ENCODE measurements at regions not wholly inside any gene's neighbourhood (a gene's known extent, or its start where the extent isn't known, plus 50 kb on each side); places are given as distances from the start of the nearest gene placed in this dataset.

DNA sequence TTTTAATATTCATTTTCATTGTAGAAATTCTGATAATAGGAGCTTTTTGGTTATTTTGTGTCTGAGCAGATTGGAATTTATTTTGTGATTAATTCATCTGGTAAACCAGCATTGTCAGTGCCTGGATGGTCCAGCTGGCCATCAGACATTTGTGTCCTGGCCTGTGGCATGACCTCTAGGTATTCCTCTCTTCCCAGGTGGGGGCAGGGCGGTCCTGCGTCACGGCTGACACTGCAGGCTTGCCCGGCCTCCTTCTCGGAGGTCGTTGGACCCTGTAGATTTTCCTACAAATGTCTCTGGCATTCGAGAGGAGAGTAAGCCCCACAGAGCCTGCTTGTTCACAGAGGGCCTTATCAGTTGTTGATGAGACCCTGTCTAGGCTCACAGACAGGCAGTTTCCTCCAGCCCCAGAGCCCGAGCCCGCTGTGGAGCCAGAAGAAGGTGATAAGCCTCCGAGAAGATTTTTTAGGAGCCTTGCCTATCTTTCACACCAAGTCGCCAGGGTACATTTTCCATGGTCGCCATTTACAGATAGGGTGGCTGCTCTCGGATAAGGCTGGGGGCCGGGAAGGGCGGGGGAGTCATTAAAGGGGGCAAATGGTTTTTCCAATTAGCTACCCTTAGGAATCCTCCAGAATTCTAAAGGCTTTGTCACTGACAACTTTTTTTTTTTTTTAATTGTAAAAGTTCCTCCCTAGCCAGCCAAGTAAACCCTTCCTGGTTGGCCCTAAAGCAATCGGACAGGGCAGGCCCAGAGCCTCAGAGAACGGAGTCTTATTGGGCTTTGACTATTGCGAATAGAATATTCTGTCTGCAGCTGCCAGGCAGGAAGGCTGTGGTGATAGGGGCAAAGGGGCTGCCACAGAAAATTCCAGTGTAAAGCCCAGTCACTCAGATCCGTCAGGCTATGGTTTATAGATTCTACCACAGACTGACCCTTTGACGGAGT is 78.1 kb upstream of the TBX20 start:
- H3K9ac ChIP-seq (ENCODE audit: insufficient read length, low read depth), result no peak overlapping the region
- no peaks in the 10 kb centered on the region for H3K36me3 ChIP-seq (ENCODE audit: insufficient read depth, insufficient read length, low read length)
- DNase-seq (ENCODE audit: low read depth, low spot score), result no peak
- H3K27me3 ChIP-seq (ENCODE audit: insufficient read depth, insufficient read length), result no peaks in the 10 kb centered on the region
- H3K9me3 ChIP-seq (ENCODE audit: insufficient read depth, low read length), result no peaks in the 10 kb centered on the region
- no peak overlapping the region for H3K4me3 ChIP-seq (ENCODE audit: insufficient read length, low read depth)
- TF ChIP-seq SUZ12 (IDR thresholded peaks at IDR 0.05; ENCODE audit: extremely low read depth, insufficient read depth, insufficient read length) (no peak), YY1 (IDR thresholded peaks at IDR 0.05; ENCODE audit: insufficient read depth, insufficient read length) (no peak), ZNF274 (IDR thresholded peaks at IDR 0.05; ENCODE audit: low read depth, low read length) (no peak)
- H3K4me1 ChIP-seq (ENCODE audit: insufficient read depth, insufficient read length), result peaks cover 3% of the 10 kb centered on the region

DNA sequence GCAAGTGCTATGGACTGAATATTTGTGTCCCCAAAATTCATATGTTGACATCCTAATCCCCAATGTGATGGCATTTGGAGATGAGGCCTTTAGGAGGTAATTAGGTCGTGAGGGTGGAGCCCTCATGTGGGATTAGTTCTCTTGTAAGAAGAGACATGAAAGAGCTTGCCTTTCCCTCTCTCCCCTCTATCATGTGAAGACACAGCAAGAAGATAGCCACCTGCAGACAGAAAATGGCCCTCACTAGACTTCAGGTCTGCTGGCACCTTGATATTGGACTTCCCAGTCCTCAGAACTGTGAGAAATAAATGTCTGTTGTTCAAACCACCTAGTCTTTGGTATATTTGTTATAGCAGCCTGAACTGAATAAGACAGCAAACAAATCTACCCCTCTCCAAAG is 75.1 kb upstream of the TBX20 start:
- H3K4me3 ChIP-seq (ENCODE audit: insufficient read length, low read depth), result no peak overlapping the region
- DNase-seq (ENCODE audit: low read depth, low spot score), result no peak

GRCh38 chr7:35319606-35320005 is 65.7 kb upstream of the TBX20 start:
- Histone ChIP-seq H3K36me3 (ENCODE audit: insufficient read depth, insufficient read length, low read length) (no peaks in the 10 kb centered on the region), H3K4me1 (ENCODE audit: insufficient read depth, insufficient read length) (no peaks in the 10 kb centered on the region), H3K9me3 (ENCODE audit: insufficient read depth, low read length) (peaks cover 9% of the 10 kb centered on the region; the same call in 1 of the 2 replicates), H3K9ac (ENCODE audit: insufficient read length, low read depth) (no peak overlapping the region), H3K27me3 (ENCODE audit: insufficient read depth, insufficient read length) (no peaks in the 10 kb centered on the region), H3K4me3 (ENCODE audit: insufficient read length, low read depth) (no peak overlapping the region)
- TF ChIP-seq SUZ12 (IDR thresholded peaks at IDR 0.05; ENCODE audit: extremely low read depth, insufficient read depth, insufficient read length) (no peak), YY1 (IDR thresholded peaks at IDR 0.05; ENCODE audit: insufficient read depth, insufficient read length) (no peak), ZNF274 (IDR thresholded peaks at IDR 0.05; ENCODE audit: low read depth, low read length) (no peak)
- no peak for DNase-seq (ENCODE audit: low read depth, low spot score)

More for the DNA sequence above, 75.1 kb upstream of the TBX20 start:
- no peak for TF ChIP-seq ZNF274 (IDR thresholded peaks at IDR 0.05; ENCODE audit: low read depth, low read length)
- TF ChIP-seq YY1 (IDR thresholded peaks at IDR 0.05; ENCODE audit: insufficient read depth, insufficient read length), result no peak
- TF ChIP-seq SUZ12 (IDR thresholded peaks at IDR 0.05; ENCODE audit: extremely low read depth, insufficient read depth, insufficient read length), result no peak
- Histone ChIP-seq H3K36me3 (ENCODE audit: insufficient read depth, insufficient read length, low read length) (no peaks in the 10 kb centered on the region), H3K9me3 (ENCODE audit: insufficient read depth, low read length) (peaks cover 15% of the 10 kb centered on the region), H3K9ac (ENCODE audit: insufficient read length, low read depth) (no peak overlapping the region), H3K27me3 (ENCODE audit: insufficient read depth, insufficient read length) (no peaks in the 10 kb centered on the region), H3K4me1 (ENCODE audit: insufficient read depth, insufficient read length) (peaks cover 3% of the 10 kb centered on the region)

DNA sequence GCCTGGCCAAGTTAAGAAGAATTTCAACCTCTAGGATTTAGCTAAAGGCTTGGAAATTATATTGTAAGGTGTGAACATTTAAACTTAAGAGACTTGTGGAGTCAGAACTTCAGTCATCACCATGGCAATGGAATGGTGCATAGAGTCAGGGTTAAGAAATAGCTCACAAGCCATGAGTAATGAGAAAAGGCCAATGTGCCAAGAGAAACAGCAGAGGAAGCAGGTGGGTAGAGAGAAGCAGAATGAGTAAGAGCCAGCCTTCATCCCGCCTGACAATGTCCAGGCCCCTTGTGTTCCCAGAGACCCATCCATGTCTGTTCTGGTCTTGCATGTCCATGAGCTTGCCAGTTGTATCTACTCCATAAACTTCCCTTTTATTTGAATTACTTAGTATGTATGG is 62.6 kb upstream of the TBX20 start:
- TF ChIP-seq ZNF274 (IDR thresholded peaks at IDR 0.05; ENCODE audit: low read depth, low read length) (no peak), YY1 (IDR thresholded peaks at IDR 0.05; ENCODE audit: insufficient read depth, insufficient read length) (no peak), SUZ12 (IDR thresholded peaks at IDR 0.05; ENCODE audit: extremely low read depth, insufficient read depth, insufficient read length) (no peak)
- Histone ChIP-seq H3K36me3 (ENCODE audit: insufficient read depth, insufficient read length, low read length) (no peaks in the 10 kb centered on the region), H3K27me3 (ENCODE audit: insufficient read depth, insufficient read length) (no peaks in the 10 kb centered on the region), H3K4me1 (ENCODE audit: insufficient read depth, insufficient read length) (no peaks in the 10 kb centered on the region), H3K9ac (ENCODE audit: insufficient read length, low read depth) (no peak overlapping the region), H3K9me3 (ENCODE audit: insufficient read depth, low read length) (no peaks in the 10 kb centered on the region), H3K4me3 (ENCODE audit: insufficient read length, low read depth) (no peak overlapping the region)
- DNase-seq (ENCODE audit: low read depth, low spot score), result no peak

- Histone ChIP-seq H3K4me1 (ENCODE audit: insufficient read depth, insufficient read length) (no peaks in the 10 kb centered on the region), H3K36me3 (ENCODE audit: insufficient read depth, insufficient read length, low read length) (no peaks in the 10 kb centered on the region), H3K9me3 (ENCODE audit: insufficient read depth, low read length) (no peaks in the 10 kb centered on the region), H3K4me3 (ENCODE audit: insufficient read length, low read depth) (no peak overlapping the region), H3K9ac (ENCODE audit: insufficient read length, low read depth) (no peak overlapping the region), H3K27me3 (ENCODE audit: insufficient read depth, insufficient read length) (no peaks in the 10 kb centered on the region)
- no peak for DNase-seq (ENCODE audit: low read depth, low spot score)
- TF ChIP-seq ZNF274 (IDR thresholded peaks at IDR 0.05; ENCODE audit: low read depth, low read length) (no peak), YY1 (IDR thresholded peaks at IDR 0.05; ENCODE audit: insufficient read depth, insufficient read length) (no peak), SUZ12 (IDR thresholded peaks at IDR 0.05; ENCODE audit: extremely low read depth, insufficient read depth, insufficient read length) (no peak)
These were observed 61.6 kb upstream of the TBX20 start for GRCh38 chr7:35315517-35315916.

GRCh38 chr7:35314354-35314753 is 60.5 kb upstream of the TBX20 start:
- Histone ChIP-seq H3K4me1 (ENCODE audit: insufficient read depth, insufficient read length) (no peaks in the 10 kb centered on the region), H3K9me3 (ENCODE audit: insufficient read depth, low read length) (no peaks in the 10 kb centered on the region), H3K4me3 (ENCODE audit: insufficient read length, low read depth) (no peak overlapping the region), H3K27me3 (ENCODE audit: insufficient read depth, insufficient read length) (no peaks in the 10 kb centered on the region), H3K36me3 (ENCODE audit: insufficient read depth, insufficient read length, low read length) (no peaks in the 10 kb centered on the region), H3K9ac (ENCODE audit: insufficient read length, low read depth) (no peak overlapping the region)
- DNase-seq (ENCODE audit: low read depth, low spot score), result no peak
- no peak for TF ChIP-seq YY1 (IDR thresholded peaks at IDR 0.05; ENCODE audit: insufficient read depth, insufficient read length)
- no peak for TF ChIP-seq SUZ12 (IDR thresholded peaks at IDR 0.05; ENCODE audit: extremely low read depth, insufficient read depth, insufficient read length)
- TF ChIP-seq ZNF274 (IDR thresholded peaks at IDR 0.05; ENCODE audit: low read depth, low read length), result no peak

GRCh38 chr7:35313575-35313974 is 59.7 kb upstream of the TBX20 start:
- no peaks in the 10 kb centered on the region for H3K4me1 ChIP-seq (ENCODE audit: insufficient read depth, insufficient read length)
- no peak overlapping the region for H3K9ac ChIP-seq (ENCODE audit: insufficient read length, low read depth)
- no peak for TF ChIP-seq SUZ12 (IDR thresholded peaks at IDR 0.05; ENCODE audit: extremely low read depth, insufficient read depth, insufficient read length)
- no peak for TF ChIP-seq ZNF274 (IDR thresholded peaks at IDR 0.05; ENCODE audit: low read depth, low read length)
- no peak for TF ChIP-seq YY1 (IDR thresholded peaks at IDR 0.05; ENCODE audit: insufficient read depth, insufficient read length)
- no peaks in the 10 kb centered on the region for H3K9me3 ChIP-seq (ENCODE audit: insufficient read depth, low read length)
- no peaks in the 10 kb centered on the region for H3K36me3 ChIP-seq (ENCODE audit: insufficient read depth, insufficient read length, low read length)
- no peak for DNase-seq (ENCODE audit: low read depth, low spot score)
- no peaks in the 10 kb centered on the region for H3K27me3 ChIP-seq (ENCODE audit: insufficient read depth, insufficient read length)
- H3K4me3 ChIP-seq (ENCODE audit: insufficient read length, low read depth), result no peak overlapping the region

All from NT2/D1 (cell line).